ENCODE measurements at regions not wholly inside any gene's neighbourhood (a gene's known extent, or its start where the extent isn't known, plus 50 kb on each side); places are given as distances from the start of the nearest gene placed in this dataset.

GRCh38 chr15:98582900-98583554, 65.3 kb upstream of the IGF1R start:
- TF ChIP-seq CTCF (IDR thresholded peaks at IDR 0.05) = no peak
- TF ChIP-seq POLR2A (IDR thresholded peaks at IDR 0.05; ENCODE audit: low read length) = no peak
- TF ChIP-seq REST (IDR thresholded peaks at IDR 0.05) = no peak
- peak; percentile 70 for TF ChIP-seq ZFP36 (IDR thresholded peaks at IDR 0.05; ENCODE audit: borderline replicate concordance, partially characterized antibody)
- TF ChIP-seq KDM1A (IDR thresholded peaks at IDR 0.05; ENCODE audit: low read depth) = no peak
- TF ChIP-seq PBX3 (IDR thresholded peaks at IDR 0.05) = no peak
- TF ChIP-seq TFCP2L1 (CRISPR knock-in tag; IDR thresholded peaks at IDR 0.05) = no peak
- no peak for TF ChIP-seq RAD21 (conservative IDR thresholded peaks at IDR 0.05 in 1 of 2, IDR thresholded peaks at IDR 0.05 in 1 of 2)
- TF ChIP-seq MAFK (IDR thresholded peaks at IDR 0.05; ENCODE audit: partially characterized antibody) = no peak
- no peak for TF ChIP-seq USF2 (IDR thresholded peaks at IDR 0.05)
- TF ChIP-seq HDAC2 (IDR thresholded peaks at IDR 0.05) = no peak

All from A549 (cell line).